GM23338 (cell line): ENCODE measurements at regions not wholly inside any gene's neighbourhood (a gene's known extent, or its start where the extent isn't known, plus 50 kb on each side); places are given as distances from the start of the nearest gene placed in this dataset.

Experiments
- ATAC-seq: fragments of 200-7000 bp; cut with Tn5 transposase; 3 replicates; pipeline ENCODE4 v1.9.1; 2020
- DNase-seq: peaks from one replicate; pipeline ENCODE4 v3.0.0-alpha.2; 2015; ENCODE audit warnings: low spot score
- H2AFZ ChIP-seq: fragments of 200-600 bp; sonication (generic); 2 replicates; pipeline ENCODE4 v1.8.0; 2016; ENCODE audit warnings: antibody characterized with exemption, mild to moderate bottlenecking, moderate library complexity
- H3F3A ChIP-seq: fragments of 200-600 bp; sonication (generic); replicated peaks from 2 replicates; pipeline ENCODE4 v1.8.0; 2017; ENCODE audit warnings: antibody characterized with exemption, mixed run types, low read depth
- H3K27ac ChIP-seq: fragments of 200-600 bp; sonication (generic); 2 replicates; pipeline ENCODE4 v1.6.1; 2016; ENCODE audit warnings: low read depth
- H3K27me3 ChIP-seq: fragments of 200-600 bp; sonication (generic); 2 replicates; pipeline ENCODE4 v1.8.0; 2016; ENCODE audit warnings: mild to moderate bottlenecking, mixed run types, moderate library complexity; ENCODE audit not compliant: insufficient read depth
- H3K36me3 ChIP-seq: fragments of 200-600 bp; sonication (generic); 2 replicates; pipeline ENCODE4 v1.8.0; 2016; ENCODE audit warnings: mild to moderate bottlenecking; ENCODE audit not compliant: insufficient read depth
- H3K4me1 ChIP-seq: fragments of 200-600 bp; sonication (generic); 2 replicates; pipeline ENCODE4 v1.8.0; 2016; ENCODE audit warnings: mild to moderate bottlenecking, moderate library complexity; ENCODE audit not compliant: insufficient read depth
- H3K4me2 ChIP-seq: fragments of 200-600 bp; sonication (generic); 2 replicates; pipeline ENCODE4 v1.7.1; 2017; ENCODE audit warnings: mixed run types
- H3K4me3 ChIP-seq: fragments of 200-600 bp; sonication (generic); 2 replicates; pipeline ENCODE4 v1.6.1; 2016; ENCODE audit warnings: mixed run types
- H3K79me2 ChIP-seq: fragments of 200-600 bp; sonication (generic); replicated peaks from 2 replicates; pipeline ENCODE4 v1.8.0; 2017; ENCODE audit warnings: mild to moderate bottlenecking; ENCODE audit not compliant: insufficient read depth
- H3K9me2 ChIP-seq: fragments of 200-600 bp; sonication (generic); 2 replicates; pipeline ENCODE4 v1.8.0; 2017; ENCODE audit not compliant: insufficient read depth
- H4K20me1 ChIP-seq: fragments of 200-600 bp; sonication (generic); replicated peaks from 2 replicates; pipeline ENCODE4 v1.8.0; 2017; ENCODE audit warnings: mild to moderate bottlenecking; ENCODE audit not compliant: insufficient read depth
- H3K27ac Mint-ChIP-seq: 2 replicates; pipeline ENCODE4 v1.8.0; 2020; ENCODE audit warnings: inconsistent platforms, mild to moderate bottlenecking, moderate library complexity, mixed read lengths
- H3K27me3 Mint-ChIP-seq: 3 replicates; pipeline ENCODE4 v1.8.0; 2022; ENCODE audit warnings: low read depth, mild to moderate bottlenecking, moderate library complexity, mixed read lengths, inconsistent platforms; ENCODE audit not compliant: insufficient read depth, poor library complexity
- H3K36me3 Mint-ChIP-seq: 3 replicates; pipeline ENCODE4 v1.8.0; 2021; ENCODE audit warnings: low read depth, mild to moderate bottlenecking, inconsistent platforms, moderate library complexity, mixed read lengths
- H3K4me1 Mint-ChIP-seq: 3 replicates; pipeline ENCODE4 v1.8.0; 2020; ENCODE audit warnings: mild to moderate bottlenecking, inconsistent platforms, mixed read lengths
- H3K4me3 Mint-ChIP-seq: 3 replicates; pipeline ENCODE4 v1.8.0; 2021; ENCODE audit warnings: moderate library complexity, mild to moderate bottlenecking, inconsistent platforms, mixed read lengths
- H3K9me3 Mint-ChIP-seq: 3 replicates; pipeline ENCODE4 v1.8.0; 2020; ENCODE audit warnings: moderate library complexity, mild to moderate bottlenecking, inconsistent platforms, mixed read lengths
- CREB1 ChIP-seq: fragments of 250-450 bp; sonication (Bioruptor Pico); IDR thresholded peaks from 2 replicates; pipeline ENCODE4 v1.5.0; 2020; ENCODE audit warnings: low read depth, mild to moderate bottlenecking, moderate library complexity
- CTCF ChIP-seq, 2 experiments: fragments of 200-600 bp in 1 of 2; sonication (generic) in 1 of 2; conservative IDR thresholded peaks; 2 replicates each; pipeline versions ENCODE4 v1.5.1 to v1.6.1; 2016 to 2017; ENCODE audit warnings: antibody characterized with exemption in 2 of 2, low read depth in 2 of 2, mild to moderate bottlenecking in 2 of 2, moderate library complexity in 1 of 2
- ETS1 ChIP-seq: IDR thresholded peaks from 2 replicates; pipeline ENCODE4 v1.6.1; 2016; ENCODE audit warnings: antibody characterized with exemption
- EZH2 ChIP-seq: fragments of 200-600 bp; sonication (generic); IDR thresholded peaks from one replicate; pipeline ENCODE4 v1.8.0; 2017; ENCODE audit warnings: antibody characterized with exemption, mild to moderate bottlenecking, low read depth; ENCODE audit not compliant: unreplicated experiment
- EZH2phosphoT487 ChIP-seq: fragments of 200-600 bp; sonication (generic); IDR thresholded peaks from one replicate; pipeline ENCODE4 v1.8.1; 2018; ENCODE audit warnings: antibody characterized with exemption; ENCODE audit not compliant: unreplicated experiment
- JUNB ChIP-seq: IDR thresholded peaks from one replicate; pipeline ENCODE4 v1.6.1; 2016; ENCODE audit warnings: antibody characterized with exemption; ENCODE audit not compliant: unreplicated experiment
- NANOG ChIP-seq: IDR thresholded peaks from 2 replicates; pipeline ENCODE4 v1.6.1; 2016; ENCODE audit warnings: antibody characterized with exemption, borderline replicate concordance
- POLR2AphosphoS5 ChIP-seq: IDR thresholded peaks from 2 replicates; pipeline ENCODE4 v1.6.1; 2016; ENCODE audit warnings: antibody characterized with exemption, low read depth
- REST ChIP-seq: IDR thresholded peaks from one replicate; pipeline ENCODE4 v1.6.1; 2018; ENCODE audit warnings: antibody characterized with exemption; ENCODE audit not compliant: unreplicated experiment
- STAT1 ChIP-seq: IDR thresholded peaks from one replicate; pipeline ENCODE4 v1.6.1; 2016; ENCODE audit warnings: antibody characterized with exemption; ENCODE audit not compliant: unreplicated experiment
- ZNF114 ChIP-seq: fragments of 250-450 bp; sonication (Bioruptor Pico); IDR thresholded peaks from 2 replicates; pipeline ENCODE4 v1.5.0; 2020; ENCODE audit warnings: mild to moderate bottlenecking, moderate library complexity
- ZNF331 ChIP-seq: fragments of 250-450 bp; sonication (Bioruptor Pico); IDR thresholded peaks from 2 replicates; pipeline ENCODE4 v1.5.0; 2020; ENCODE audit warnings: low read depth, mild to moderate bottlenecking, moderate library complexity
- ZNF462 ChIP-seq: fragments of 250-450 bp; sonication (Bioruptor Pico); IDR thresholded peaks from 2 replicates; pipeline ENCODE4 v1.5.0; 2020; ENCODE audit warnings: mild to moderate bottlenecking, moderate library complexity

- Mint-ChIP-seq H3K36me3 (no peaks in the 10 kb centered on the region), H3K27me3 (peaks cover 11% of the 10 kb centered on the region), H3K9me3 (no peaks in the 10 kb centered on the region), H3K4me1 (peaks cover 7% of the 10 kb centered on the region), H3K4me3 (no peak overlapping the region), H3K27ac (no peak overlapping the region)
- H3K36me3 ChIP-seq: no peaks in the 10 kb centered on the region
- no peak overlapping the region for H3K4me2 ChIP-seq
- no peaks in the 10 kb centered on the region for H3F3A ChIP-seq
- no peaks in the 10 kb centered on the region for H3K9me2 ChIP-seq
- no peaks in the 10 kb centered on the region for H4K20me1 ChIP-seq
- DNase-seq (no peak), ATAC-seq (no peak)
- no peak overlapping the region for H3K4me3 ChIP-seq
- no peaks in the 10 kb centered on the region for H3K27me3 ChIP-seq
- H3K4me1 ChIP-seq: no peaks in the 10 kb centered on the region
- H2AFZ ChIP-seq: no peak overlapping the region
- no peak for TF ChIP-seq CTCF (conservative IDR thresholded peaks at IDR 0.05; ENCODE audit: low read depth in 2 of 2)
- TF ChIP-seq NANOG: no peak
- no peak for TF ChIP-seq EZH2phosphoT487
- TF ChIP-seq STAT1: no peak
- no peak for TF ChIP-seq ZNF114 (CRISPR knock-in tag)
- TF ChIP-seq POLR2AphosphoS5: no peak
- no peak for TF ChIP-seq ZNF462 (CRISPR knock-in tag)
- no peak for TF ChIP-seq CREB1 (CRISPR knock-in tag)
- no peak for TF ChIP-seq REST
- TF ChIP-seq EZH2: no peak
- TF ChIP-seq ZNF331 (CRISPR knock-in tag): no peak
- TF ChIP-seq ETS1: no peak
- no peak for TF ChIP-seq JUNB
- no peak overlapping the region for H3K27ac ChIP-seq
- H3K79me2 ChIP-seq: no peaks in the 10 kb centered on the region
These were observed 187.1 kb downstream of the BCOR start for GRCh38 chrX:39910651-39911050.
